ENCODE measurements at regions not wholly inside any gene's neighbourhood (a gene's known extent, or its start where the extent isn't known, plus 50 kb on each side); places are given as distances from the start of the nearest gene placed in this dataset.

- H3K4me1 ChIP-seq (ENCODE audit: control insufficient read depth, extremely low read depth, insufficient read depth, low read length): no peaks in the 10 kb centered on the region
- intact Hi-C loops (cut with micrococcal nuclease): no loop called here
- no peaks in the 10 kb centered on the region for H3K9me3 ChIP-seq (replicated peaks; ENCODE audit: control insufficient read depth, insufficient read depth, low read length)
- H3K27ac ChIP-seq (ENCODE audit: insufficient read depth, low read depth, low read length): no peak overlapping the region
- BruUV-seq (replicated peaks): no TSS peak
- no peak overlapping the region for H2AFZ ChIP-seq (ENCODE audit: low read depth, low read length)
- ChIA-PET POLR2A (no interaction called here), CTCF (no interaction called here)
- DNase-seq (ENCODE audit: low read depth, low spot score) (no peak), FAIRE-seq (no peak)
- H3K27me3 ChIP-seq (ENCODE audit: control insufficient read depth in 2 of 2, insufficient read depth in 2 of 2, low read length in 2 of 2): no peaks in the 10 kb centered on the region
- no peak overlapping the region for H3K4me2 ChIP-seq (ENCODE audit: insufficient read depth, low read length)
- H3K79me2 ChIP-seq (ENCODE audit: control insufficient read depth, insufficient read depth, low read length): no peaks in the 10 kb centered on the region
- no peak overlapping the region for H3K4me3 ChIP-seq (replicated peaks in 1 of 3; ENCODE audit: insufficient read depth in 1 of 3, low read depth in 1 of 3, low read length in 3 of 3)
- H3K9me1 ChIP-seq (replicated peaks; ENCODE audit: control insufficient read depth, extremely low read depth, insufficient read depth, low read length): no peaks in the 10 kb centered on the region
- no peaks in the 10 kb centered on the region for H3K36me3 ChIP-seq (ENCODE audit: control insufficient read depth in 2 of 2, extremely low read depth in 1 of 2, insufficient read depth in 2 of 2, low read length in 2 of 2)
- no peak overlapping the region for H3K9ac ChIP-seq (replicated peaks; ENCODE audit: extremely low read depth, insufficient read depth, low read length)
- H4K20me1 ChIP-seq (replicated peaks; ENCODE audit: control insufficient read depth, extremely low read depth, insufficient read depth, low read length): no peaks in the 10 kb centered on the region
- TF ChIP-seq FOS (IDR thresholded peaks at IDR 0.05; ENCODE audit: borderline replicate concordance, insufficient read depth, low read length): no peak
- no peak for TF ChIP-seq CTCF (IDR thresholded peaks at IDR 0.05; ENCODE audit: extremely low read depth in 1 of 2, insufficient read depth in 1 of 2, low read depth in 1 of 2, low read length in 2 of 2)
- no peak for TF ChIP-seq MYC (IDR thresholded peaks at IDR 0.05; ENCODE audit: low read depth, low read length)
- no peak for TF ChIP-seq MAX (IDR thresholded peaks at IDR 0.05; ENCODE audit: insufficient read depth, insufficient read length)
- TF ChIP-seq GATA2 (IDR thresholded peaks at IDR 0.05; ENCODE audit: insufficient read depth, insufficient read length, low read depth, low read length): no peak
- no peak for TF ChIP-seq POLR2AphosphoS5 (IDR thresholded peaks at IDR 0.05; ENCODE audit: insufficient read depth, low read depth, low read length)
- no peak for TF ChIP-seq POLR2A (IDR thresholded peaks at IDR 0.05; ENCODE audit: low read depth, low read length)
- no peak for TF ChIP-seq JUN (IDR thresholded peaks at IDR 0.05; ENCODE audit: borderline replicate concordance, insufficient read depth, insufficient read length, low read depth)
- no peak for TF ChIP-seq EZH2 (IDR thresholded peaks at IDR 0.05; ENCODE audit: borderline replicate concordance, low read depth, low read length, severe bottlenecking)
- dilution Hi-C loops (cut with MboI; ENCODE audit: extremely low pct_ligation_motif_present, low sequenced_read_pairs): no loop called here
Observed at GRCh38 chr17:83004791-83005380, 74.5 kb upstream of the METRNL start.
